ENCODE measurements at regions not wholly inside any gene's neighbourhood (a gene's known extent, or its start where the extent isn't known, plus 50 kb on each side); places are given as distances from the start of the nearest gene placed in this dataset.

DNA sequence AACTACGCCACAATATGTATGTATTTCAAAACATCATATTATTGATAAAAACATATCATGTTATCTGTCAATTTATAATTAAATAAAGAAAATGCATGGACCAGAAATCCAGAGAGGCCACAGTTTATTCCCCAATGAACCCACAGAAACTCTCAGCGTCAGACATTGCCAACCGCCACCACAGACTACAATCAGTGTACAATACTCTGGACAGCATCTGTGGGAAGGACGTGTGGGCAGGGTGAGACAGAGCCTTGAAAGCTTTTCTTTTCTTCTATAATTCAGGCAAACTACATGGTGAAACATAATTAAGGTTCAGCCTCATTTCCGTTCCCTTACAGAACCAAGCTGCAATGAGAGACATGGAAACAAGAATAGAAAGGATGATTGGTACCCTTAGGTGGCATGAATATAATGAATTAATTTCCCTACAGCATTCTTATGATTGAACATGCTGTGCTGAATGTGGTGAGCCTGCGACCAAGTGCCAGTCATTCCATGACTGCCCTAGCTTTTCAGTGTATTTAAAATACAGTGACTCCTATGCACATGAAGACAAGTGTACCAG, 909.3 kb downstream of the SORCS1 start:
- no peak overlapping the region for H3K27ac ChIP-seq
- TF ChIP-seq, protein P1, sequence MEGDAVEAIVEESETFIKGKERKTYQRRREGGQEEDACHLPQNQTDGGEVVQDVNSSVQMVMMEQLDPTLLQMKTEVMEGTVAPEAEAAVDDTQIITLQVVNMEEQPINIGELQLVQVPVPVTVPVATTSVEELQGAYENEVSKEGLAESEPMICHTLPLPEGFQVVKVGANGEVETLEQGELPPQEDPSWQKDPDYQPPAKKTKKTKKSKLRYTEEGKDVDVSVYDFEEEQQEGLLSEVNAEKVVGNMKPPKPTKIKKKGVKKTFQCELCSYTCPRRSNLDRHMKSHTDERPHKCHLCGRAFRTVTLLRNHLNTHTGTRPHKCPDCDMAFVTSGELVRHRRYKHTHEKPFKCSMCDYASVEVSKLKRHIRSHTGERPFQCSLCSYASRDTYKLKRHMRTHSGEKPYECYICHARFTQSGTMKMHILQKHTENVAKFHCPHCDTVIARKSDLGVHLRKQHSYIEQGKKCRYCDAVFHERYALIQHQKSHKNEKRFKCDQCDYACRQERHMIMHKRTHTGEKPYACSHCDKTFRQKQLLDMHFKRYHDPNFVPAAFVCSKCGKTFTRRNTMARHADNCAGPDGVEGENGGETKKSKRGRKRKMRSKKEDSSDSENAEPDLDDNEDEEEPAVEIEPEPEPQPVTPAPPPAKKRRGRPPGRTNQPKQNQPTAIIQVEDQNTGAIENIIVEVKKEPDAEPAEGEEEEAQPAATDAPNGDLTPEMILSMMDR (IDR thresholded peaks at IDR 0.05), result no peak
- no peak for TF ChIP-seq ZFX (IDR thresholded peaks at IDR 0.05; ENCODE audit: borderline replicate concordance)

DNA sequence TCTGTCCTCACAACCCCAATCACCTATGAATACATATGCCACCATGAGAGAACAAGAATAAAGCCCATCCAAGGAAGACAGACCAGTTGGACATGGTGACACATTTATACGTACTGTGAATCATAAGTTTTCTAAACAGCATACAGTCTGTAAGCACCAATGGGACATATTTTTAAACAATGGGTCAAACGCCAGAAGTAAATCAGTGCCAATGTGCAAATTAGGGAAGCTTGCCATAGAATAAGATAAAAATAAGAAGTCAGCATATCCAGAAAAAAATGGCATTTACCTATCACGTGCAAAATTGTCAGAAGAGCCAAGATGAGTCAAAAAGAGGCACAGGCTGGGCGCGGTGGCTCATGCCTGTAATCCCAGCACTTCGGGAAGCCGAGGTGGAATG, 910.4 kb downstream of the SORCS1 start:
- TF ChIP-seq, protein P1 (IDR thresholded peaks at IDR 0.05), result no peak
- no peak for TF ChIP-seq ZFX (IDR thresholded peaks at IDR 0.05; ENCODE audit: borderline replicate concordance)

DNA sequence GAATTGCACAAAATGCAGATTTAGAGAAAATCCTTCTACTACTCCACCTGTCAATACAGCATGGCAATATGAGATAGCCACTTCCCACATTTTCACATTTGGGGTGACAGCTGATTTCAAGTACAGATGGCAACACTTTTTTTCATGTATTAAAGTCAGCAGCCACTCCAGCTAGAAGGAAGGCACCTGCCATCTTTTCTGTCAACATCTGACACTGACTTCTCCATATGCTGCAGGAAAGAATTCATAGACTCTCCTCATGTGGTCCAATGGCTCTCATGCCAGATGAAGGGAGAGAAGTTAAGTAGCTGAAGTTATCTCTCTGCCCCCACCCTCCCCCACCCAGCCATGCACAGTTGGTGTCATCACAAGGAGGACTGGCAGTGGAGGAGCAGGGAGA, 912.0 kb downstream of the SORCS1 start:
- TF ChIP-seq ZFX (IDR thresholded peaks at IDR 0.05; ENCODE audit: borderline replicate concordance), result no peak
- TF ChIP-seq, protein P1 (IDR thresholded peaks at IDR 0.05), result no peak
- no peak overlapping the region for H3K27ac ChIP-seq

More for the DNA sequence above, 910.4 kb downstream of the SORCS1 start:
- no peak overlapping the region for H3K27ac ChIP-seq

DNA sequence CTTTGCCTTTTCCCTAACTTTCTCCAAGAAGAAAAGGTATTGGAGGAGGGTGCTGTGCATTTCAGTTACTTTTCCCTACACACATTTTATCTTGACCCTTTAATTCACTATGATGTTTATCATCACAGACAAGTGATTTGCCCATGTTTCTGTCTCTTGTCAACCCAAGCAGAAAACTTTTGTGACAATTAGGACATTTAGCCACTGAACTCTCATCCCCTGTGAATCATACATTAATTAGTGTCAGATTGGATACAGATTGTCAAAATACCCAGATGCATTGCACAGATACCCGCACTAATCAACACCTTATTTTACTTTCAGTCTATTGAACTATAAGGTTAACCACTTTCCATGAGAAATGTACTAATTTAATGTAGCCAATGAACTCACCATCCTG, 912.9 kb downstream of the SORCS1 start:
- TF ChIP-seq ZFX (IDR thresholded peaks at IDR 0.05; ENCODE audit: borderline replicate concordance), result no peak
- TF ChIP-seq, protein P1 (IDR thresholded peaks at IDR 0.05), result no peak
- H3K27ac ChIP-seq, result no peak overlapping the region

DNA sequence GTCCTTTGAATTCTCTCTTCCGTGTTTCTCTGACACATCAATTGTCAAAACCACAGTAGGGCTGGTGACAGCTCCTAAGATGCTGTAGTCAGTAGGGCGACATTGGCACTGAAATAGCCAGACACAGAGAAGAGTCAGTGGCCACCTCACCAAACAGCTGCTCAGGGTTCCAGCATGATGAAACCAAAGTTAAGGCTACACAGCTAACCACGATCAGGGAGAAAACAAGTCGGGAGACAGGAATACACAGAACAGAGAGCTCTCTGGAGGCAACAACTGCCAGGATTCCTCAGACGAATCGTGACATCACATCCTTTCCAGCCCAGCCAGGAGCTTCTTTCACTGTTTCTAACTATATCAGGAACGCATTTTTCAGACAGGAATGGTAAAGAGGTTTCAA, 922.2 kb downstream of the SORCS1 start:
- H3K27ac ChIP-seq, result no peak overlapping the region
- TF ChIP-seq ZFX (IDR thresholded peaks at IDR 0.05; ENCODE audit: borderline replicate concordance), result no peak
- TF ChIP-seq, protein P1 (IDR thresholded peaks at IDR 0.05), result no peak

DNA sequence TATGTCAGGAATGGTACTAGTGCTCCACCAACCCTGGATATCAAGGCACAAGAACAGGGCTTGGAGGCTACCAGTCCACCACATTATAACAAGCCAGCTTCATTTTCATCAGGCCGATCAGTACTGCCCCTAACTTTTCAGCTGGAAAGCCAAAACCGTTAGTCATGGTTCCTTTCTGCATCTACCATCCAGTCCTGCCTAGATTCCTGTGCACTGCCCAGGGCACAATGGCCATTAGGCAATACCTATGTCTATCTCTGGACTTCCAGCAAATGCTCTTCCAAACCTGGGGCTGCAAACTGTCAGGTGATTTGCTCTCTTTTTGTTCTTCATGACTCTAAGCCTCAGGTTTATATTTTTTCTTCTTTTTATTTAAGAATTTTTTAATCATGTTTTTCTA, 937.7 kb downstream of the SORCS1 start:
- H3K27ac ChIP-seq, result no peak overlapping the region
- no peak for TF ChIP-seq ZFX (IDR thresholded peaks at IDR 0.05; ENCODE audit: borderline replicate concordance)
- TF ChIP-seq, protein P1 (IDR thresholded peaks at IDR 0.05), result no peak

DNA sequence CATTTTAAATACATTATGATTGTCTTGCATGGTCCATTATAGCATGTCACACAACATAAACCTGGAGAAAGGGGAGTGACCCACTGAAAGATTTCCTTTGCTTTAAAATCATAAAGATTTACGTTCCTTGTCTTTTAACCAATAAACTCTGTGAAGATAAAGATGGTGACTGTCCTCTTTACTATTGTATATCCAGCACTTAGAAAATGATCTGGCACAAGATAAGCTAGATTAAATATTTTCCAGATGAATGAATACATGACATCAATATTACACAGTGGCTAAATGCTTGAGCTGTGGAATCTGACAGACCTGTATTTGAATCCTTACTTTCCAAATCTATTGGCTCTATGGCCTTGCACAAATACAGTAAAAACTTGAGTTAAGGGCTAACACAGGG, 938.4 kb downstream of the SORCS1 start:
- TF ChIP-seq, protein P1 (IDR thresholded peaks at IDR 0.05), result no peak
- no peak for TF ChIP-seq ZFX (IDR thresholded peaks at IDR 0.05; ENCODE audit: borderline replicate concordance)

More for the DNA sequence above, 938.4 kb downstream of the SORCS1 start:
- no peak overlapping the region for H3K27ac ChIP-seq

Data from 22Rv1 (cell line).